ENCODE measurements at regions not wholly inside any gene's neighbourhood (a gene's known extent, or its start where the extent isn't known, plus 50 kb on each side); places are given as distances from the start of the nearest gene placed in this dataset.

- Mint-ChIP-seq H3K36me3 (ENCODE audit: low read depth) (no peaks in the 10 kb centered on the region), H3K4me3 (no peak overlapping the region), H3K27me3 (ENCODE audit: insufficient read depth) (no peaks in the 10 kb centered on the region), H3K27ac (no peak overlapping the region), H3K9me3 (no peaks in the 10 kb centered on the region), H3K4me1 (no peaks in the 10 kb centered on the region)
- Histone ChIP-seq H3K27me3 (ENCODE audit: control insufficient read depth, insufficient read depth, low read length, poor library complexity, severe bottlenecking) (no peaks in the 10 kb centered on the region), H3K4me1 (ENCODE audit: control insufficient read depth, insufficient read depth, low read length) (no peaks in the 10 kb centered on the region), H3K27ac (ENCODE audit: low read depth, low read length) (no peak overlapping the region), H3K36me3 (ENCODE audit: control insufficient read depth, insufficient read depth, low read length) (no peaks in the 10 kb centered on the region), H3K4me3 (ENCODE audit: low read length) (no peak overlapping the region), H3K9me3 (ENCODE audit: control insufficient read depth, low read length) (no peaks in the 10 kb centered on the region), H3K9ac (ENCODE audit: extremely low read depth, low read length, poor library complexity, severe bottlenecking) (no peak overlapping the region)
- DNase-seq, result no peak
- TF ChIP-seq CTCF (conservative IDR thresholded peaks at IDR 0.05), result no peak
Observed at GRCh38 chr21:27673581-27673980, 706.7 kb upstream of the ADAMTS5 start.

DNA sequence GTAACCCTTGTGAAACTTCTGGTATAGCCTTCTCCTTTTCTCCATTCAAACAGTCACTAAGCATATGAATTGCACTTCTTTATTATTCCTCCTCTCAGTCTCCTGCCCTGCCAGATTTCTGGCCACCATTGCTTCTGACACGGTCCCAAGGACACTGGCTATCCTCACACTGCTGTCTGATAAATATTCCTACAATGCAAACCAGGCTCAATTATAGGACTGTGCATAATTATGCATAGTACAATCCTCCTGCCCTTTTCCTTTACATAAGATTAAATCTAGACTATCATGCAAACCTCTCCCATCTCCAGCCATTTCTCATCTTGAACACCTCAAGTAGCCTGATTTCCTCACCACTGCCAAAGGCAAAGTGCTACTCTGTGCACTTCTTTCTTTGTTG, 704.3 kb upstream of the ADAMTS5 start:
- H3K4me3 Mint-ChIP-seq, result no peak overlapping the region
- H3K4me1 Mint-ChIP-seq, result no peaks in the 10 kb centered on the region
- no peaks in the 10 kb centered on the region for H3K4me1 ChIP-seq (ENCODE audit: control insufficient read depth, insufficient read depth, low read length)
- no peaks in the 10 kb centered on the region for H3K9me3 ChIP-seq (ENCODE audit: control insufficient read depth, low read length)
- no peaks in the 10 kb centered on the region for H3K36me3 Mint-ChIP-seq (ENCODE audit: low read depth)
- WGBS, 2 experiments (ENCODE audit: insufficient coverage in 1 of 2, insufficient read length in 1 of 2), result 73 to 82% methylated on average over 1 of the region's 1 CpG
- no peak for DNase-seq
- no peaks in the 10 kb centered on the region for H3K27me3 ChIP-seq (ENCODE audit: control insufficient read depth, insufficient read depth, low read length, poor library complexity, severe bottlenecking)
- H3K9me3 Mint-ChIP-seq, result no peaks in the 10 kb centered on the region
- H3K36me3 ChIP-seq (ENCODE audit: control insufficient read depth, insufficient read depth, low read length), result no peaks in the 10 kb centered on the region
- H3K27me3 Mint-ChIP-seq (ENCODE audit: insufficient read depth), result no peaks in the 10 kb centered on the region
- H3K9ac ChIP-seq (ENCODE audit: extremely low read depth, low read length, poor library complexity, severe bottlenecking), result no peak overlapping the region
- H3K27ac Mint-ChIP-seq, result no peak overlapping the region
- H3K4me3 ChIP-seq (ENCODE audit: low read length), result no peak overlapping the region
- no peak for TF ChIP-seq CTCF (conservative IDR thresholded peaks at IDR 0.05)
- no peak overlapping the region for H3K27ac ChIP-seq (ENCODE audit: low read depth, low read length)

DNA sequence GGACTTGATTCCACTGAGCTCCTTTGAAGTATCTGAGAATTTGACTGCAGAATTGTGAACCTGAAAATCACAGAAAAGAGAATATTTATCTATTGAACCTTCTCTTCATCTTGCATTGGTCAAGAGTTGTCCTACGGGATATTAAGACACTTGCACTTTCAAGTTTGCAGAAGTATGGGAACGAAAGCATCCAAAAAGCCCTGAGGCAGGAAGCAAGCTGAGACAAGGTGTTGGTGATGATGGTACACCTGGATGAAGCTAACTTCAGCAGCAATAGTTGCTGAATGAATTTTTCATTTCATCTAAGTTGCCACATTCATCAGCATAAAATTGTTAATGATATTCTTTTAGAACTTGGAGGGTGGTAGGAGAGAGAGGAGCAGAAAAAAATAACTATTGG, 686.6 kb upstream of the ADAMTS5 start:
- peaks cover 2% of the 10 kb centered on the region for H3K9me3 Mint-ChIP-seq
- DNase-seq, result no peak
- H3K4me1 ChIP-seq (ENCODE audit: control insufficient read depth, insufficient read depth, low read length), result no peaks in the 10 kb centered on the region
- H3K9ac ChIP-seq (ENCODE audit: extremely low read depth, low read length, poor library complexity, severe bottlenecking), result no peak overlapping the region
- no peak overlapping the region for H3K27ac Mint-ChIP-seq
- H3K36me3 Mint-ChIP-seq (ENCODE audit: low read depth), result no peaks in the 10 kb centered on the region
- no peak for TF ChIP-seq CTCF (conservative IDR thresholded peaks at IDR 0.05)
- 87% methylated on average over 2 of the region's 2 CpGs; no CpG with 5 or more reads in 1 of the 2 experiments for WGBS, 2 experiments (ENCODE audit: insufficient coverage in 1 of 2, insufficient read length in 1 of 2)
- H3K4me1 Mint-ChIP-seq, result no peaks in the 10 kb centered on the region
- no peak overlapping the region for H3K4me3 Mint-ChIP-seq
- H3K27me3 Mint-ChIP-seq (ENCODE audit: insufficient read depth), result no peaks in the 10 kb centered on the region
- H3K27me3 ChIP-seq (ENCODE audit: control insufficient read depth, insufficient read depth, low read length, poor library complexity, severe bottlenecking), result no peaks in the 10 kb centered on the region
- H3K27ac ChIP-seq (ENCODE audit: low read depth, low read length), result no peak overlapping the region
- no peaks in the 10 kb centered on the region for H3K36me3 ChIP-seq (ENCODE audit: control insufficient read depth, insufficient read depth, low read length)
- no peak overlapping the region for H3K4me3 ChIP-seq (ENCODE audit: low read length)
- H3K9me3 ChIP-seq (ENCODE audit: control insufficient read depth, low read length), result no peaks in the 10 kb centered on the region

All from endodermal cell (in vitro differentiated cells).